A673 (cell line): ENCODE measurements at regions not wholly inside any gene's neighbourhood (a gene's known extent, or its start where the extent isn't known, plus 50 kb on each side); places are given as distances from the start of the nearest gene placed in this dataset.

ENCODE experiments used
- BruUV-seq: library from RNA; stranded (reverse); fragments of 400-500 nt; replicated peaks from 2 replicates; lab custom pipeline; 2021; lab: Mats Ljungman, UMichigan
- CTCF ChIA-PET: fragments of 300-600 bp; sonication (Branson Sonifier 250); formaldehyde crosslinking; loops from one replicate; lab custom pipeline; 2022; ENCODE audit warnings: antibody characterized with exemption; lab: Charles Lee
- POLR2A ChIA-PET: fragments of 300-600 bp; sonication (Branson Sonifier 250); formaldehyde crosslinking; loops from one replicate; lab custom pipeline; 2022; ENCODE audit warnings: antibody characterized with exemption; ENCODE audit not compliant: low non-redundant PET; lab: Charles Lee
- DNase-seq: peaks from one replicate; pipeline ENCODE4 v3.0.0-alpha.2; 2015; ENCODE audit warnings: low spot score
- H3K27ac ChIP-seq: fragments of 200-600 bp; sonication (generic); 2 replicates; pipeline ENCODE4 v1.5.1; 2016; ENCODE audit warnings: mixed run types, low read depth, mild to moderate bottlenecking, mixed read lengths, antibody characterized with exemption, low read length; ENCODE audit not compliant: poor library complexity, severe bottlenecking
- H3K27me3 ChIP-seq: fragments of 200-600 bp; sonication (generic); replicated peaks from 2 replicates; pipeline ENCODE4 v1.6.1; 2017; ENCODE audit warnings: mixed run types, low read depth, mild to moderate bottlenecking, mixed read lengths, antibody characterized with exemption, low read length; ENCODE audit not compliant: insufficient read depth, poor library complexity
- H3K36me3 ChIP-seq: fragments of 200-600 bp; sonication (generic); 2 replicates; pipeline ENCODE4 v1.6.1; 2016; ENCODE audit warnings: mixed run types, mild to moderate bottlenecking, mixed read lengths, antibody characterized with exemption, low read length; ENCODE audit not compliant: insufficient read depth, poor library complexity, severe bottlenecking
- H3K4me1 ChIP-seq: fragments of 200-600 bp; sonication (generic); 2 replicates; pipeline ENCODE4 v1.6.1; 2017; ENCODE audit warnings: mixed run types, mild to moderate bottlenecking, mixed read lengths, antibody characterized with exemption, low read length; ENCODE audit not compliant: insufficient read depth, poor library complexity, severe bottlenecking
- H3K4me3 ChIP-seq: fragments of 200-600 bp; sonication (generic); 2 replicates; pipeline ENCODE4 v1.5.1; 2016; ENCODE audit warnings: low read depth, mixed run types, mild to moderate bottlenecking, mixed read lengths, low read length; ENCODE audit not compliant: poor library complexity, severe bottlenecking
- H3K9me3 ChIP-seq: fragments of 200-600 bp; sonication (generic); 2 replicates; pipeline ENCODE4 v1.6.1; 2016; ENCODE audit warnings: mixed run types, low read depth, mild to moderate bottlenecking, mixed read lengths, antibody characterized with exemption, low read length; ENCODE audit not compliant: poor library complexity, severe bottlenecking
- EZH2 ChIP-seq: fragments of 200-600 bp; sonication (generic); IDR thresholded peaks from 2 replicates; pipeline ENCODE4 v1.6.1; 2017; ENCODE audit warnings: borderline replicate concordance, low read depth, mild to moderate bottlenecking, mixed read lengths, antibody characterized with exemption, low read length; ENCODE audit not compliant: poor library complexity, severe bottlenecking
- intact Hi-C: fragments of 100-400 bp; cut with micrococcal nuclease; formaldehyde crosslinking; loops from one replicate; pipeline ENCODE4 v1.10.0; 2022; ENCODE audit not compliant: unreplicated experiment
- TF ChIP-seq, protein P1 (sequence below): fragments of 300-800, 200-600 bp; sonication (generic); conservative IDR thresholded peaks from 2 replicates; pipeline ENCODE4 v1.5.1; 2017; ENCODE audit warnings: low read depth, mild to moderate bottlenecking, antibody characterized with exemption, low read length, moderate library complexity, mixed read lengths

DNA sequence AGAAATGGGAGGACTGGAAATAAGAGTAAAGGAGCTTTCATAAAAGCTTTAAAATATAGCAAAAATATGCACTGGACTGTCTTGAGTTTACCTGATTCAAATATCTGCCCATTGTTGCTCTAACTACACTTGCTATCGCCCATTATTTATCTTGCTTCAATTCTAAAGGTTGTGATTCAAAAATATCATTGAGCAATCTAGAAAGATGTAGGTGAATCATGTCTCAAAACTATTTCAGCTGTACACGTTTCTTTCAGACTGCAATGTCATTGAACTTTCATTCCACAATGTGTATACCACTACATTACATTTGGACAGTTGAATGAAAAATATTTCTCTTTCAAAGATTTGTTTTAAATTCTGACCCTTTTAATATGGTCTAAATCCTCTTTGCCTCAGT is 545.6 kb downstream of the BMP2 start:
- BruUV-seq, result no TSS peak
- no peak for DNase-seq
- Histone ChIP-seq H3K27ac (no peak overlapping the region), H3K4me1 (no peaks in the 10 kb centered on the region), H3K36me3 (no peaks in the 10 kb centered on the region), H3K4me3 (no peak overlapping the region), H3K27me3 (no peaks in the 10 kb centered on the region), H3K9me3 (no peaks in the 10 kb centered on the region)
- intact Hi-C loops, result no loop called here
- ChIA-PET CTCF (no interaction called here), POLR2A (no interaction called here)
- TF ChIP-seq, protein P1, sequence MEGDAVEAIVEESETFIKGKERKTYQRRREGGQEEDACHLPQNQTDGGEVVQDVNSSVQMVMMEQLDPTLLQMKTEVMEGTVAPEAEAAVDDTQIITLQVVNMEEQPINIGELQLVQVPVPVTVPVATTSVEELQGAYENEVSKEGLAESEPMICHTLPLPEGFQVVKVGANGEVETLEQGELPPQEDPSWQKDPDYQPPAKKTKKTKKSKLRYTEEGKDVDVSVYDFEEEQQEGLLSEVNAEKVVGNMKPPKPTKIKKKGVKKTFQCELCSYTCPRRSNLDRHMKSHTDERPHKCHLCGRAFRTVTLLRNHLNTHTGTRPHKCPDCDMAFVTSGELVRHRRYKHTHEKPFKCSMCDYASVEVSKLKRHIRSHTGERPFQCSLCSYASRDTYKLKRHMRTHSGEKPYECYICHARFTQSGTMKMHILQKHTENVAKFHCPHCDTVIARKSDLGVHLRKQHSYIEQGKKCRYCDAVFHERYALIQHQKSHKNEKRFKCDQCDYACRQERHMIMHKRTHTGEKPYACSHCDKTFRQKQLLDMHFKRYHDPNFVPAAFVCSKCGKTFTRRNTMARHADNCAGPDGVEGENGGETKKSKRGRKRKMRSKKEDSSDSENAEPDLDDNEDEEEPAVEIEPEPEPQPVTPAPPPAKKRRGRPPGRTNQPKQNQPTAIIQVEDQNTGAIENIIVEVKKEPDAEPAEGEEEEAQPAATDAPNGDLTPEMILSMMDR, result no peak
- no peak for TF ChIP-seq EZH2

DNA sequence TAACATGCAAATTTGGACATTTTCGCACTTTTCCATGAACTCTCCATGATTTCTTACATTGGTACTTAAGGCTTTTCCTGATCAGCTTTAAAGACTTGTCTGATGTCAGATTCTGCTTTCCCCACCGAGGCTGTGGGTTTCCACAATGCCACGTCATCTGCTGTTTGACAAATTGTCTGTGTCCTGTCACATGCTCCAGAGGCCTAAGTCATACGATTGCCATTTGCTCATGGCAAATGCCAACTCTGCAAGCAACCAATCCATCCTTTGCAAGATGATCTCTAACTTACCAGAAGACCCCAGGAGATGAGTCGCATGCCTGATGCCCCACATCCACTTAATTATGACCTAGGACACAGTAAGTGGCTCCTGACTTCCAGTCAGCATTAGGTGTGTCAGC is 556.5 kb downstream of the BMP2 start:
- intact Hi-C loops, result no loop called here
- BruUV-seq, result no TSS peak
- Histone ChIP-seq H3K4me1 (no peaks in the 10 kb centered on the region), H3K27me3 (peaks cover 5% of the 10 kb centered on the region), H3K4me3 (no peak overlapping the region), H3K36me3 (no peaks in the 10 kb centered on the region), H3K9me3 (no peaks in the 10 kb centered on the region), H3K27ac (no peak overlapping the region)
- DNase-seq, result no peak
- CTCF ChIA-PET, result no interaction called here
- POLR2A ChIA-PET, result no interaction called here
- TF ChIP-seq EZH2, result no peak
- TF ChIP-seq, protein P1, result no peak

DNA sequence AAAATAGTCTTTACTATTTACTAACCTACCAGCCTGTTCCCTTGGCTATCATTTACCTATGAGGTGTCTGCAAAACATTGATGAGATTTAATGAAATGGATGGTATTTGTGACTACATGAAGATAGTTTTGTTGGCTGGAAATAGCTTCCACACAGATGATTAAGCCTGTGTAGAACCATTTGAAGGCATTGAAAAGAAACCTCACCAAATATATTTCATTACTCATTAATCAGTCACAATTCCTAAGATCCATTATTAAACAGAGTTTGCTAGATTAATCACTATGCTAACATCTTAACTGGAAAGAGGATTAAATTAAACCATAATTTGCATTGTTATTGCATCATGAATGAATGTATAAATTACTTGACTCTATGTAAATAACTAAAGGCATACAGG is 560.3 kb downstream of the BMP2 start:
- intact Hi-C loops, result no loop called here
- POLR2A ChIA-PET, result no interaction called here
- no peaks in the 10 kb centered on the region for H3K9me3 ChIP-seq

DNA sequence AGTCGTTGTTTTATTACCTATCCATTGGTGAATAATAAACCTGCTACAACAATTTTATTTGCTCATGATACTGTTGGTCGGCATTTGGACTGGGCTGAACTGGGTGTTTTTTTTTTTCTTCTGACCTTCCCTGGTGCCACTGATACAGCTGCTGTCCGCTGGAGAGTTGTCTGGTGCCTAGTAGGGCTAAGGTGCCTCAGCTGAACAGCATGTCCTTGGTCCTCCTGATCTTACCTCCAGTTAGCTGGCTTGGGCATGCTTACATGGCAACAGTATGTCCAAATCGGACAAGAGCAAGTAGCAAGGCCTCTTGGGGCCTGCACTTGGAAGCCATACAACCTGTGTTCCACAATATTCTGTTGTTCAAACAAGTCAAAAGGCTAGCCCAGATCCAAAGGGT is 563.4 kb downstream of the BMP2 start:
- CTCF ChIA-PET, result no interaction called here
- H3K27ac ChIP-seq, result no peak overlapping the region

More for the DNA sequence above, 560.3 kb downstream of the BMP2 start:
- Histone ChIP-seq H3K27me3 (peaks cover 4% of the 10 kb centered on the region), H3K36me3 (no peaks in the 10 kb centered on the region), H3K27ac (no peak overlapping the region), H3K4me1 (no peaks in the 10 kb centered on the region), H3K4me3 (no peak overlapping the region)
- CTCF ChIA-PET, result no interaction called here
- no peak for TF ChIP-seq EZH2
- no TSS peak for BruUV-seq
- DNase-seq, result no peak

More for the DNA sequence above, 563.4 kb downstream of the BMP2 start:
- DNase-seq, result no peak
- Histone ChIP-seq H3K36me3 (no peaks in the 10 kb centered on the region), H3K27me3 (no peaks in the 10 kb centered on the region), H3K4me1 (no peaks in the 10 kb centered on the region), H3K9me3 (no peaks in the 10 kb centered on the region), H3K4me3 (no peak overlapping the region)
- TF ChIP-seq EZH2, result no peak
- TF ChIP-seq, protein P1, result no peak
- POLR2A ChIA-PET, result no interaction called here
- BruUV-seq, result no TSS peak
- intact Hi-C loops, result no loop called here
